Pulmonary artery endothelial cell (primary cell): ENCODE measurements at regions not wholly inside any gene's neighbourhood (a gene's known extent, or its start where the extent isn't known, plus 50 kb on each side); places are given as distances from the start of the nearest gene placed in this dataset.

ENCODE experiments used
- DNase-seq: peaks from one replicate; pipeline ENCODE4 v3.0.0-alpha.2; 2011; ENCODE audit warnings: low read depth, low spot score

GRCh38 chr3:23644099-23644498, 161.7 kb upstream of the UBE2E1 start:
- no peak for DNase-seq

- DNase-seq, result no peak
These were observed 161.1 kb upstream of the UBE2E1 start for GRCh38 chr3:23644676-23645075.

- no peak for DNase-seq
These were observed 160.1 kb upstream of the UBE2E1 start for GRCh38 chr3:23645533-23646183.

DNA sequence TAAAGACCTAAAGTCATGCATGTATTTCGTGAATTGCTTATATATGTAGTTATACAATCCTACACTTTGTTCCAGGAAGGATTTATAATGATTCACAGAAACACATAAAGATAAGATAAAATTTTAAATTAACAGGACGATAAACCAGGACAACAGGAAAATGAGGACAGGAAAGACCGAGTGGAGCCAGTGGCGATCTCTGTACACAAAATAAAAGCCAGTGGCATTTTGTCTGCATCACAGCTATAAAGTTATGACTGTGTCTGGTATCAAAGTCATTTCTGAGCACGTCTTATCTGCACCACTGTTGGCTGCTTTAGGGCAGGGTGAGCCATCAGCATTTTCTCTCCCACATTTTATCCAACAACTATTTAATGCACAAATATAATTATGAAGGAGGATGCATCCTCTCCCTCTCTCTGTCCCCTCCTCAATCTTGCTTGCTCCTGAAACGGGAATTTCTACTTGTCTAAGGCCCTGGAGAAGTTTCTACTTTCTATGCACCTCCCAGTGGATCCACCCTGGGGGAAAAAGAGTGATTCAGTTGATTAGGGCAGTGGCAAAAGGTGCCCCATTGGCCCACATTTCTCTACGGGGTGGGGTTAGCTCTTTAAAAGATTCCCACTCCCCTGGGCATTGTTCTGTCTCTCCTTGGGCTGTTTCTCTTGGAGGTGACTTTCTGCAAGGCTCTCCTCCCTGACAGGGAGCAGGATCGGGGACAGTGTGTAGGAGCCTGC, 159.4 kb upstream of the UBE2E1 start:
- DNase-seq, result no peak

- no peak for DNase-seq
These were observed 158.0 kb upstream of the UBE2E1 start for GRCh38 chr3:23647706-23648258.

DNA sequence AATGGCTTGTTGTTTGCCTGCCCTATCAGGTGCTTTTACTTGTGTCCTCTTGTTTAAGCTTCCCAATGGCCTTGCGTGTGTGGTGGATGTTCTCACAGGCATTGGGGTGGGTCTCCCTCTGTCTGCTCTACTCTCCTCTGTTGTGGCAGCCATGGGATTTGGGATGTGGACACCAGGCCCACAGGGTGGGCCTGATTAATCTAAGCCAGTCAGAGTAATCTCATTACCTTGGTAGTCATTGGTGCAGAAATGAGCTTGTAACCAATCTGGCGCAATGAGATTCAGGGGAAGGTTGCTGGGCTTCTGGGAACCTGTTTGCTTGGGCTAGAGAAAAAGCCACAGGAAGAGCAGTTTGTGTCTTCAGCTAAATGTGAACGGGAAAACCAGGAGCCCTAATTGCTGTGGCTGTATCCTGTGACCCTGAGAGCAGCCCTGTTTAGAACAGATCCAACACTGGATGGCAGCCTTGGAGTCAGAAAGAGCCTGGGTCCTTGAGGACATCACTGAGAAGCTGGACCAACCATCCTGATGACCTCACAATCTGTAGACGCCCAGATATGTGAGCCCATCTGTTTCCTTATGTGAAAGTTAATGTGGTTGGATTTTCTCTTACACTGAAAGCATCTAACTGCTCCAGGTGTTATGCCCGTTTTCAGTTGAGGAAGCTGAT, 157.3 kb upstream of the UBE2E1 start:
- DNase-seq, result no peak

GRCh38 chr3:23648996-23649395, 156.8 kb upstream of the UBE2E1 start:
- DNase-seq, result no peak

DNA sequence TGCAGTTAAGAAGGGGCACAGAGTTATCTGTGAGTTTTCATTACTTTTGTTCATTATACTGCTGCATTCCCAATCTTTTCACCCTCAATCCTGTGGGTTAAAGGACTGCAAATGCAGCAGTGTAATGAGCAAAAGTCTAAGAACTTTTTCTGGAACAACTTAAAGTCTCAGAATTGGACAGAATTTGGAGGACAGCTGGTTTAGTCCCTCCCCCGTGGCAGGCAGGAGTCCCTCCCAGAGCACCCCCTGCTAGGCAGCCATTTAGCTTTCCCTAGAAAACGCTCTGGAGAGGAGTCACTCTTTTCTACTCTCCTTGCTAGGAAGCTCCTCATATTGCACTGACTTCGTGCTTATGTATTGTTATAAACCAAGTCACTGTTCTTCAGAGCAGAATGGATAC, 156.3 kb upstream of the UBE2E1 start:
- no peak for DNase-seq

DNA sequence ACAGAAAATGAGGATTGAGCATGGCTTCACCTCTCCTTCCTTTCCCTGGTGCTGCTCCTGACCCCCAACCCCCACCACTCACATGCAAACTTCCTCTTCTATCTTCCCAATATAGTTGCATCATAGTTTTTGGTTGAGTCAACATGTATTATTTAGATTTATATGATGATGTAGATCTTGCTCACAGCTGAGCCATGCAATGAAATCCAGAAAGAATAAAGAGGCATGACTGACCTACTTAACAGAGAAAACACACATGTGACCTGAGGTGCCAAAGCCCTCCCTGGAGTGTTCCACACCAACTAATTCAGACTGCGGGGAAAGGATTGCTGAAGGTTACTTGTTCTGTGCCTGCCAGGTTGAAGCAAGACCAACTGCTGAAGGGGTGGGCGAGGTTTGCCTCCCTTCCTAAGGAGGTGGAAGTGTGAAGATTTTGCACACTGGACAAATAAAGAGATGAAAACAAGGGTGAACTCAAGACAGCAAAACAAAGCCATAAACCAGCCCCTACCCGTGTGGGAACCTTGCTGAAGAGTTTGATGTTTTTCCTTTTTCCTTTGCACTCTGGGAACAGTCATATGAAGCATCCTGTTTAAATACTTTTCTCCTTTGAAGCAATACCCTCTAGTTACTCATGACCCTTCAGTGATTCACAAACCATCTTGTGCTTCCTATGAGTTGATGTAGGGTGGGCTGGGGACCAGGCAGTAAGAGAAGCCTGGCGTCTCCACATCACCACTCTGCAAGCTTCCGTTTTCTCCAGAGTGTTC, 155.2 kb upstream of the UBE2E1 start:
- no peak for DNase-seq

GRCh38 chr3:23653647-23654525, 151.9 kb upstream of the UBE2E1 start:
- no peak for DNase-seq

- no peak for DNase-seq
These were observed 151.2 kb upstream of the UBE2E1 start for GRCh38 chr3:23654571-23654970.

DNA sequence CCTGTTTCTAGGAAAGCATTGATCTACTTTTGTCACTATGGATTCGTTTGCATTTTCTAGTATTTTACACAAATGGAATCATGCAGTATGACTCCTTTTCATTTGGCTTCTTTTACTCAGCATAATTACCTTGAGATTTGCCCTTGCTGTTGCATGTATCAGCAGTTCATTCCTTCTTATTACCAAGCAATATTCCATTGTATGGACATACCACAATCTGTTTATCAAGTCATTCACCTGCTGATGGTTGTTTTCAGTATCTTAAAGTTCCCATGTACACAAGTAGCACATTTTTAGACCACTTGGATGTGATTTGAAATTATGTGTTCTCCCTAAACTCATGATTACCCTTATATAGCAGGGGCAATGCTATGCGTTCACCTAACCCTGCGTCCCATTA, 150.0 kb upstream of the UBE2E1 start:
- no peak for DNase-seq

DNA sequence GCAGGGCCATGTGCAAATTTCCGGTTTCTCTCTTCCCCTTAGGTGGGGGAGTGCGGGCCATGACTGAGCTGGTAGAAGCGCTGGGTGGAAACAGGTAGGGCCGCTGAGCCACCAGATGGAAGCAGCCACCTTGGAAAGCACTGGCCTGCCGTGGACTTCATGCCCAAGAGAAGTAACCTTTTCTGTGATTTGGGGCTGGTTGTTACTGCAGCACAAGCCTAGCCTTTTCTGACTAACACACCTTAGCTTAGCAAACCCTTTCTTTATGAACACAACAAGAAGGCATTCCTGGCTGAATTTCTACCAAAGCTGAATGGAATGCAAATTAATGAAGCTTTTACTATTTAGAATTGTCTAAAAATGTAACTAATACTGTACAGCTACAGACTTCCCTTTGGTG, 149.6 kb upstream of the UBE2E1 start:
- DNase-seq, result no peak

DNA sequence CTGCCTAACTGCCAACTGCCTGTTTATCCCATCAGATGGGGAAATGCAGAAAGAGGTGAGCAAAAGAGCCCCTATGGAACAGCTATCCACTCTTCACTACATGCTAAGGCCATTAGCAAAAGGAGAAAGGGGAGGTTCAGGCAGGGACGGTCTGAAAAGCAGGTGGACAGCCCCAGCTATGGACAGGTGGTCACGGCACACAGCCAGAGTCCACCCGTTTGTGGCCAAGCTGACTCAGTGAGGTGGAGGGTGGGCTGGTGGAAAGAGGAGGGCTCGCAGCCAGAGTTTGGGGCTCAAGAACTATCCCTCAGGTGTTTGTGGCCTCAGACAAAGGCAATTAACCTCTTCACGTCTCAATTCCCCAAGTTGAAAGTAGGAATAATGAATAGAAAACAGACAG, 148.9 kb upstream of the UBE2E1 start:
- no peak for DNase-seq

GRCh38 chr3:23657647-23658046, 148.1 kb upstream of the UBE2E1 start:
- no peak for DNase-seq

DNA sequence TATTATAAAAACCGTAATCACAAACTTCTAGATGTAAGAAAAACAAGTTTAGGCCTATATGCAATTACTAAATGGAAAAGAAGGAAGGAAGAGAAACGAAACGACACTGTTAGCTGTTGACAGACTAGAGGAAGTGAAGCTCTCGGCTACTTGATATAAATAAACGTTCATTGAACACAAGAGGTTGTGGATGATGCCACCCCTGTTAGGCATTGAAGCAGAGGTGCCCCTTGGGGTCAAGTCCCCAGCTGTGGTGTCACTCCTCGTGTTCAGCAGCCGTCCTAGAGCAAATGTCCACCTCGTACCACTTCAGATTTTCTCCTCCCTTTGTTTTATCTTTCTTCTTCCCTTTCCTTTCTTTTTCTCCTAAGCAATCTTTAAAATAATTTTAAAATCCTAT, 146.5 kb upstream of the UBE2E1 start:
- DNase-seq, result no peak

GRCh38 chr3:23659840-23660430, 145.8 kb upstream of the UBE2E1 start:
- no peak for DNase-seq

DNA sequence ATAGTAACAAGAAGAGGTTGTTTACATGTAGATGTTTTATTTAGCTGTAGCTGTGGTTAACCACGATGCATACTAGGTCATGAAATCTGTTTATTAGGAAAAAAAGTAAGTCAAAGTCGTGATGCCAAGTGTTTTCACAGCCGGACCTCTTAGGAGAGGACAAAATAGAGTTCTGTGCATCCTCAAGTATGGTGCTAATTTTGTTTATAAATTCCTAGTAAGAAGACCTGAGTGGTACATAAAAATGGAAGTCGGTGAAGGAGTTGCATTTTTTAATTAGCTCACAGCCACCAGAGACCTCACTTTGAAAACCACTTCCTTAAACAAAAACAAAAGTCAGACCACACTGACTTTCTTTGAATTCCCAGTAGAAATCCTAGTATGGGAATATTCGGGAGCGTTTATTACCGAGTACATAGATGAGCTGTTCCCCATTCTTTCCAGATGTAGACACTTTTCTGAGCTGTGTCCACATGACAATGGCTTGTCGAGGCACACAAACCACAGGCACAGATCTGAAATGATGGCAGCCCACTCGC, 143.6 kb upstream of the UBE2E1 start:
- DNase-seq, result no peak

DNA sequence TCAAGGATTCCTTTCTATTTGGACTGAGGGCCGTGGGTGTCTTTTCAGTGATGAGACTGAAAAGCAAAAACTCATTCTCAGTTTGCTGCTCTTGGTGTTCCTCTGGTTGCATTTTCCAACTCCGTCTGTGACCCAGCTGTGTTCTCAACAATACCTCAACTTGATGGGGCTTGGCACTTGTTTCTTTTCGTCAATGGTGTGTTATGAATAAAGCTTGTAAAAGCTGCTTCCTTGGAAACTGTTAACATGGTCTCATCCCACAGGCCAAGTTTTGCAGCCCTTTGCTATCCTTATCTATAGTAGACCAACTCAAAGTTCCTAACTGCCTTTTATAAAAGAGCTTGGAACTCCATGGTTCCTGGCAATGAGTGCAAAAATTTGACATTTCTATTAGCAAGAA, 142.5 kb upstream of the UBE2E1 start:
- no peak for DNase-seq

DNA sequence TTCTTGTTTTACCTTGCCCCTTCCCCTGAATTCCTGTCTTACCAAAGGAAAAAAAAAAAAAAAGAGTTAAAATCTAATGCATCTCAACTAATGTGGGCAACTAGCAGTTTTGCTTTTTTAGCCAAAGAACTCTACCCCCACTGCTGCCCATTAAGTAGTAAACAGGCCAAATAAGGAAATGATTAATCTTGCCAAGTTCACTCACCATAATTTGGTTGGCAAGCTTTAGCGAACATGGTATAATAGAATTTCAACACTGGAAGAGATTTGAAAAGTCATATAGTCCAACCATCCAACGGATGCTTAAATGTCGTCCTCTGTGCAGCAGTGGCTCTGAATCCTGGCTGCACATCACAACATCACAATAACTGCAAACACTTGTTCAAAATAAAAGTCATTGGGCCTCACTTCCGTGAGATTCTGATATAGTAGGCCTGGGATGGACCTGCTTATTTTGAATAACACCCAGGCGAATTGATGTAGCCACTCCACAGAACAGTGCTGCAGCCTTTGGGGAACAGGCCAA, 142.0 kb upstream of the UBE2E1 start:
- no peak for DNase-seq
